Left ventricle myocardium inferior (tissue), 1 donor: ENCODE measurements at regions not wholly inside any gene's neighbourhood (a gene's known extent, or its start where the extent isn't known, plus 50 kb on each side); places are given as distances from the start of the nearest gene placed in this dataset.

Experiments used
- DNase-seq: peaks from one replicate; pipeline ENCODE4 v3.0.0-alpha.2; 2020
- H3K27ac ChIP-seq: fragments of 200-600 bp; replicated peaks from 2 replicates; pipeline ENCODE4 v1.8.0; 2021
- H3K27me3 ChIP-seq: fragments of 200-600 bp; 2 replicates; pipeline ENCODE4 v1.8.0; 2021; ENCODE audit warnings: low read depth
- H3K36me3 ChIP-seq: fragments of 200-600 bp; 2 replicates; pipeline ENCODE4 v1.8.0; 2021
- H3K4me1 ChIP-seq: fragments of 200-600 bp; 2 replicates; pipeline ENCODE4 v1.8.0; 2021
- H3K4me3 ChIP-seq: fragments of 200-600 bp; 2 replicates; pipeline ENCODE4 v1.8.0; 2021; ENCODE audit warnings: mild to moderate bottlenecking, moderate library complexity
- H3K9me3 ChIP-seq: fragments of 200-600 bp; replicated peaks from 2 replicates; pipeline ENCODE4 v1.8.0; 2021
- intact Hi-C: fragments of 100-400 bp; cut with micrococcal nuclease; formaldehyde crosslinking; loops from one replicate; pipeline ENCODE4 v1.11.0; 2022
- TF ChIP-seq, protein P1 (sequence below): fragments of 200-600 bp; IDR thresholded peaks from 2 replicates; pipeline ENCODE4 v1.8.0; 2021; ENCODE audit warnings: antibody characterized with exemption, mild to moderate bottlenecking, borderline replicate concordance
- donor health status: DM: no; HTN: yes; CAD: no; lungs with severe emphysema.

DNA sequence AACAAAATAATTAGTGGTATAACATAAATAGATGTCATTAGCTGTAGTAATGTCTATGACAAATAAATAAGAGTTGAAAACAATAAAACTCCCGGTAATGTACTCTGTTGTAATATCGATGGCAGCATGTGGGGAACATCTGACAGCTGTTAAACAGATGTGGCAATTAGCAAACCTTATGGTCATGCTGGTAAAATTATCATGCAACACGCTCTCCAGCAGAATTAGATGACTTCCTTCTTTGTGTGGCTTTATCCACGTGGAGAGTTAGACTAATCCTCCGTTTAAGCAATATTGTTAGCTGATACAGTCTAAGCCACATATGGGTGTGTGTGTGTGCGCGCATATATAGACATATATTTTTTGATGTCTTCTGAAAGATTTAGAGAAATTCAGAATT is 77.7 kb upstream of the ZFP64 start:
- no peaks in the 10 kb centered on the region for H3K36me3 ChIP-seq
- no peak for DNase-seq
- no peaks in the 10 kb centered on the region for H3K9me3 ChIP-seq
- H3K4me1 ChIP-seq: no peaks in the 10 kb centered on the region
- H3K27ac ChIP-seq: no peak overlapping the region
- TF ChIP-seq, protein P1, sequence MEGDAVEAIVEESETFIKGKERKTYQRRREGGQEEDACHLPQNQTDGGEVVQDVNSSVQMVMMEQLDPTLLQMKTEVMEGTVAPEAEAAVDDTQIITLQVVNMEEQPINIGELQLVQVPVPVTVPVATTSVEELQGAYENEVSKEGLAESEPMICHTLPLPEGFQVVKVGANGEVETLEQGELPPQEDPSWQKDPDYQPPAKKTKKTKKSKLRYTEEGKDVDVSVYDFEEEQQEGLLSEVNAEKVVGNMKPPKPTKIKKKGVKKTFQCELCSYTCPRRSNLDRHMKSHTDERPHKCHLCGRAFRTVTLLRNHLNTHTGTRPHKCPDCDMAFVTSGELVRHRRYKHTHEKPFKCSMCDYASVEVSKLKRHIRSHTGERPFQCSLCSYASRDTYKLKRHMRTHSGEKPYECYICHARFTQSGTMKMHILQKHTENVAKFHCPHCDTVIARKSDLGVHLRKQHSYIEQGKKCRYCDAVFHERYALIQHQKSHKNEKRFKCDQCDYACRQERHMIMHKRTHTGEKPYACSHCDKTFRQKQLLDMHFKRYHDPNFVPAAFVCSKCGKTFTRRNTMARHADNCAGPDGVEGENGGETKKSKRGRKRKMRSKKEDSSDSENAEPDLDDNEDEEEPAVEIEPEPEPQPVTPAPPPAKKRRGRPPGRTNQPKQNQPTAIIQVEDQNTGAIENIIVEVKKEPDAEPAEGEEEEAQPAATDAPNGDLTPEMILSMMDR: no peak
- intact Hi-C loops: no loop called here
- H3K4me3 ChIP-seq: no peak overlapping the region
- peaks cover 20% of the 10 kb centered on the region for H3K27me3 ChIP-seq

DNA sequence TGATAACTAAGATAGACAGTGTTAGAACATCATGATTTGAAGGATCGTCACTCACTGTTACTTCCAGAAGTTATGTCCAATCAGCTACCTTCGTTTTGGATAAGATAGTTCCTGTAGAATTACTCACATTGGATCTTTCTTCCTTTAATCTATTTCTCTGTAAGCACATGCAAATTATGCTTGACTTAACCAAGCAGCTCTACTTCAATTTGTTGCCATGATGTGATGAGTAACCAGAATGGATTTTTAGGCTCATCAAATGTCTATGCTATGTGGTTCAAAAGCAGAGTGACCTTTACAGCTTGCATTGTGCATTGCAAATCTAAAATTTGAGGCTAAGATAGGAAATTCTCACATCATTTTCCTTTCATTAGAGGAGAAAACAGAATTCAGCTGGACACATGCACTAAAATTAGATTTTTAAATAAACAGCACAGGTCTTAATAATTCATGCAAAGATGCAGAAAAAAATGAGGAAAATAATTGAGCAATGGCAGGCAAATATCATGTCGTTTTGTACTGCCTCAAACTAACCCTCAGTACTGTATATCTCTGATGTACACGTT is 76.7 kb upstream of the ZFP64 start:
- H3K36me3 ChIP-seq: no peaks in the 10 kb centered on the region
- no peaks in the 10 kb centered on the region for H3K4me1 ChIP-seq
- no peak for DNase-seq
- intact Hi-C loops: no loop called here
- no peaks in the 10 kb centered on the region for H3K9me3 ChIP-seq
- no peak overlapping the region for H3K4me3 ChIP-seq
- H3K27ac ChIP-seq: no peak overlapping the region
- TF ChIP-seq, protein P1: no peak
- peaks cover 25% of the 10 kb centered on the region for H3K27me3 ChIP-seq

DNA sequence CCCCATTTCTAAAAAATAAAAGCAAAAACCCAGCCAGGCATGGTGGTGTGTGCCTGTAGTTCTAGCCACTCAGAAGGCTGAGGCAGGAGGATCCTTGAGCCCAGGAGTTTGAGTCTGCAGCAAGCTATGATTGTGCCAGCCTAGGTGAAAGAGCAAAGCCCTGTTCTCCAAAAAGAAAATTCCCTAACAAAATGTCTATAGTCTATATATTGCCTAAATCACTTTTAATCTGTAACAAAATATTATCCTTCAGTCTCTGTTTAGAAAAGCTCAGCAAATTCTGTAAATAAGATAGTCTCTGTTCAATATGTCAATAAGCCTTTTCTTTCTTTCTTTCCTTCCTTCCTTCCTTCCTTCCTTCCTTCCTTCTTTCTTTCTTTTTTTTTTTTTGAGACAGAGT is 75.8 kb upstream of the ZFP64 start:
- intact Hi-C loops: no loop called here
- TF ChIP-seq, protein P1: no peak

DNA sequence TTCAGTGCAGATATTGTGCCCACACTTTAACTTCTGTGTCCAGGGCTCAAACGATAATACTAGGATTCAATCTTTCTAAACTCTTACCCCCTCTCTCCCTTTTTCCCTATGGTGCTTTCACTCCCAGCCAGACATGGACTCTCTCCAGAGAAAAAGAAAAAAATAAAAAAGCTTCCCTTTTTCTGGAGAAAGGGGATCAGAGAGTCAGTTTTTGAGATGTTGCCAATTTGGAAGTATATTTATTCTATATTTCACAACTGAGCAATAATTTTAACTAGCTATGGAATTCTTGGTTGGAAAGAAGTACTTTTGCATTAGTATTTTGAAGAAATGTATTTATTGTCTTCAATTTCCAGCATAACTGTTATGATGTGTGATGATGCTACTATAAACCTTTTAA is 72.2 kb upstream of the ZFP64 start:
- H3K9me3 ChIP-seq: no peaks in the 10 kb centered on the region
- no peaks in the 10 kb centered on the region for H3K36me3 ChIP-seq
- DNase-seq: no peak
- H3K4me1 ChIP-seq: no peaks in the 10 kb centered on the region
- intact Hi-C loops: no loop called here
- H3K27ac ChIP-seq: no peak overlapping the region
- TF ChIP-seq, protein P1: no peak
- H3K27me3 ChIP-seq: peaks cover 45% of the 10 kb centered on the region
- no peak overlapping the region for H3K4me3 ChIP-seq

More for the DNA sequence above, 75.8 kb upstream of the ZFP64 start:
- Histone ChIP-seq H3K9me3 (no peaks in the 10 kb centered on the region), H3K4me1 (no peaks in the 10 kb centered on the region), H3K27ac (no peak overlapping the region), H3K4me3 (no peak overlapping the region), H3K36me3 (no peaks in the 10 kb centered on the region), H3K27me3 (peaks cover 34% of the 10 kb centered on the region)
- DNase-seq: no peak

DNA sequence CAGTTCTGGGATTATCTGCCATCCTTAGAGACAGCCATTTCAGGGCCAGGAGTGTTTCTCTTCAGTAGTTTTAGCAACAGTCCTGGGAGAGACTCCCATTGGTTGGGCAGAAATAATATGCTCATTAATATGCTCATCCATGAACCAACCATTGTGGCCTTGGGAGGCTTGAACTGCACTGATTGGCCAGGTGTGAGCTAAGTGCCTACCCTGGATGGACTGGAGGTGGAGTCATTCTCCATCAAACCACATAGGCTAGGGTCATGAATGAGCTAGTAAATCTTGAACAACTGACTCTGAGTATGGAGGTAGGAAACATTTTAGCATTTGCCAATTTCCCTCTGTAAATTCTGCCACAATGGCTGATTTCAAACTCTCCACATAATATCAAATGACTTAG is 70.2 kb upstream of the ZFP64 start:
- Histone ChIP-seq H3K27ac (no peak overlapping the region), H3K9me3 (no peaks in the 10 kb centered on the region), H3K27me3 (peaks cover 54% of the 10 kb centered on the region), H3K36me3 (no peaks in the 10 kb centered on the region), H3K4me3 (no peak overlapping the region), H3K4me1 (no peaks in the 10 kb centered on the region)
- TF ChIP-seq, protein P1: no peak
- no peak for DNase-seq
- intact Hi-C loops: no loop called here
